ENCODE measurements at regions not wholly inside any gene's neighbourhood (a gene's known extent, or its start where the extent isn't known, plus 50 kb on each side); places are given as distances from the start of the nearest gene placed in this dataset.
"Not testable (repeated sequence)": the region's sequence is repeated elsewhere in the genome, so short reads cannot be mapped to it uniquely, and the experiment has no call there.

DNA sequence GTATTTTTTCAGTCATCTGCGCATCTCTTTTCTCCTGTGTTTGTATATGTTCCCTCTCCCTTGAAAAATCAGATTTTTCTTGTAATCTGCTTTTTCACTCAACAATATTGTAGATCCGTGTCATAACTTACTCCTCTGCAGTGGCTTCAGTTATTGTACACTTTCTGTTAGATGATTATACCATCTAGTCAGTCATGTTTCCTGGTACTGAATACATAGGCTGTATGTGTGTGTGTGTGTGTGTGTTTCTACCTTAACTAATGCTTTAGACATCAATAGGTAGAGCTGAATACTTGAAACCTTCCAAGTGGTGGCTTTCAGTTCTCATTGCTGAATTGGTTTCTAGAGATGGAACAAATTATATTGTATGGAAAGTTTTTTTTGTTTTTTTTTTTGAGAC lies 77.4 kb upstream of the LYSMD4 start:
- not testable (repeated sequence) for TF ChIP-seq POLR2A (IDR thresholded peaks at IDR 0.05; ENCODE audit: low read depth, low read length); POLR2AphosphoS5 (IDR thresholded peaks at IDR 0.05; ENCODE audit: low read depth, low read length); TAF1 (IDR thresholded peaks at IDR 0.05; ENCODE audit: borderline replicate concordance, low read depth, low read length)

Data from GM12892 (cell line).